WTC11 (cell line): ENCODE measurements at regions not wholly inside any gene's neighbourhood (a gene's known extent, or its start where the extent isn't known, plus 50 kb on each side); places are given as distances from the start of the nearest gene placed in this dataset.

Experiments used
- ATAC-seq: fragments of 200-7000 bp; cut with Tn5 transposase; 2 replicates; pipeline ENCODE4 v1.10.0; 2021; ENCODE audit warnings: mild to moderate bottlenecking, moderate library complexity
- CTCF ChIA-PET: fragments of 300-600 bp; sonication (Branson Sonifier 250); formaldehyde crosslinking; loops from one replicate; lab custom pipeline; 2021; ENCODE audit warnings: antibody characterized with exemption; lab: Charles Lee
- POLR2A ChIA-PET: fragments of 350-600 bp; sonication (Branson Sonifier 250); formaldehyde crosslinking; loops from one replicate; lab custom pipeline; 2021; ENCODE audit warnings: antibody characterized with exemption; lab: Charles Lee
- DNase-seq: peaks from one replicate; pipeline ENCODE4 v3.0.0; 2021; ENCODE audit warnings: low spot score
- H3K27ac Mint-ChIP-seq: 2 replicates; pipeline ENCODE4 v1.8.0; 2021; ENCODE audit warnings: mixed read lengths
- H3K27me3 Mint-ChIP-seq: 2 replicates; pipeline ENCODE4 v1.8.0; 2021; ENCODE audit warnings: low read depth, mild to moderate bottlenecking, moderate library complexity, mixed read lengths
- H3K36me3 Mint-ChIP-seq: 2 replicates; pipeline ENCODE4 v1.8.0; 2021; ENCODE audit warnings: mixed read lengths
- H3K4me1 Mint-ChIP-seq: 2 replicates; pipeline ENCODE4 v1.8.0; 2022; ENCODE audit warnings: mixed read lengths
- H3K4me3 Mint-ChIP-seq: 2 replicates; pipeline ENCODE4 v1.8.0; 2021; ENCODE audit warnings: mild to moderate bottlenecking, moderate library complexity, mixed read lengths
- H3K9me3 Mint-ChIP-seq: 2 replicates; pipeline ENCODE4 v1.8.0; 2021; ENCODE audit warnings: mixed read lengths
- CTCF ChIP-seq: fragments of 200-600 bp; IDR thresholded peaks from 2 replicates; pipeline ENCODE4 v1.8.0; 2022; ENCODE audit warnings: antibody characterized with exemption
- E2F5 ChIP-seq: sonication (generic); formaldehyde crosslinking; IDR thresholded peaks from 2 replicates; pipeline ENCODE4 v1.8.1; 2022; ENCODE audit warnings: mild to moderate bottlenecking, moderate library complexity, missing genetic modification reagents
- IRF2 ChIP-seq: sonication (generic); formaldehyde crosslinking; IDR thresholded peaks from 2 replicates; pipeline ENCODE4 v1.8.0; 2022; ENCODE audit warnings: low read depth, missing genetic modification reagents, borderline replicate concordance
- MAX ChIP-seq: sonication (generic); formaldehyde crosslinking; IDR thresholded peaks from 2 replicates; pipeline ENCODE4 v1.8.0; 2022; ENCODE audit warnings: mild to moderate bottlenecking, missing genetic modification reagents
- NR1H2 ChIP-seq: sonication (generic); formaldehyde crosslinking; IDR thresholded peaks from 2 replicates; pipeline ENCODE4 v1.9.0; 2021; ENCODE audit warnings: mild to moderate bottlenecking, moderate library complexity, missing genetic modification reagents
- NR3C1 ChIP-seq: sonication (generic); formaldehyde crosslinking; conservative IDR thresholded peaks from 2 replicates; pipeline ENCODE4 v1.8.1; 2023; ENCODE audit warnings: low read depth, mild to moderate bottlenecking, missing genetic modification reagents
- OVOL2 ChIP-seq: fragments of 250-450 bp; sonication (Bioruptor Pico); IDR thresholded peaks from 2 replicates; pipeline ENCODE4 v1.9.0; 2021; ENCODE audit warnings: mild to moderate bottlenecking, borderline replicate concordance
- PREB ChIP-seq: sonication (generic); formaldehyde crosslinking; IDR thresholded peaks from 2 replicates; pipeline ENCODE4 v1.8.1; 2022; ENCODE audit warnings: mild to moderate bottlenecking, missing genetic modification reagents, moderate library complexity, borderline replicate concordance
- SMAD4 ChIP-seq: sonication (generic); formaldehyde crosslinking; IDR thresholded peaks from 2 replicates; pipeline ENCODE4 v1.8.0; 2022; ENCODE audit warnings: mild to moderate bottlenecking, missing genetic modification reagents
- SP1 ChIP-seq: sonication (generic); formaldehyde crosslinking; conservative IDR thresholded peaks from 2 replicates; pipeline ENCODE4 v1.8.1; 2022; ENCODE audit warnings: missing genetic modification reagents
- TEAD1 ChIP-seq: sonication (generic); formaldehyde crosslinking; IDR thresholded peaks from 2 replicates; pipeline ENCODE4 v1.8.0; 2022; ENCODE audit warnings: mild to moderate bottlenecking, missing genetic modification reagents
- ZBTB21 ChIP-seq: sonication (generic); formaldehyde crosslinking; IDR thresholded peaks from 2 replicates; pipeline ENCODE4 v1.8.1; 2023; ENCODE audit warnings: mild to moderate bottlenecking, missing genetic modification reagents, borderline replicate concordance
- ZMAT4 ChIP-seq: fragments of 250-450 bp; sonication (Bioruptor Pico); IDR thresholded peaks from 2 replicates; pipeline ENCODE4 v1.9.0; 2021; ENCODE audit warnings: mild to moderate bottlenecking
- ZNF121 ChIP-seq: sonication (generic); formaldehyde crosslinking; IDR thresholded peaks from 2 replicates; pipeline ENCODE4 v1.8.0; 2023; ENCODE audit warnings: missing genetic modification reagents
- ZNF138 ChIP-seq: sonication (generic); formaldehyde crosslinking; conservative IDR thresholded peaks from 2 replicates; pipeline ENCODE4 v1.8.1; 2022; ENCODE audit warnings: mild to moderate bottlenecking, moderate library complexity, missing genetic modification reagents
- ZNF317 ChIP-seq: sonication (generic); formaldehyde crosslinking; IDR thresholded peaks from 2 replicates; pipeline ENCODE4 v1.8.1; 2023; ENCODE audit warnings: low read depth, mild to moderate bottlenecking, moderate library complexity, missing genetic modification reagents, borderline replicate concordance
- ZNF423 ChIP-seq: fragments of 250-450 bp; sonication (Bioruptor Pico); IDR thresholded peaks from 2 replicates; pipeline ENCODE4 v2.1.2; 2022; ENCODE audit warnings: mild to moderate bottlenecking, moderate library complexity
- ZNF425 ChIP-seq: fragments of 250-450 bp; sonication (Bioruptor Pico); conservative IDR thresholded peaks from 2 replicates; pipeline ENCODE4 v1.9.0; 2021; ENCODE audit warnings: mild to moderate bottlenecking
- ZNF532 ChIP-seq: fragments of 250-450 bp; sonication (Bioruptor Pico); IDR thresholded peaks from 2 replicates; pipeline ENCODE4 v1.9.0; 2021; ENCODE audit warnings: mild to moderate bottlenecking, borderline replicate concordance

- DNase-seq (no peak), ATAC-seq (no peak)
- POLR2A ChIA-PET: no interaction called here
- CTCF ChIA-PET: no interaction called here
- peaks cover 26% of the 10 kb centered on the region for H3K9me3 Mint-ChIP-seq
- no peak overlapping the region for H3K4me3 Mint-ChIP-seq
- TF ChIP-seq SP1 (CRISPR knock-in tag) (no peak), CTCF (no peak), PREB (CRISPR knock-in tag) (no peak)
- TF ChIP-seq, all 79 proteins: peak for 0
- no peaks in the 10 kb centered on the region; the same call in 1 of the 2 replicates for H3K27me3 Mint-ChIP-seq
- H3K27ac Mint-ChIP-seq: no peak overlapping the region
- peaks cover 4% of the 10 kb centered on the region; the same call in 1 of the 2 replicates for H3K36me3 Mint-ChIP-seq
- H3K4me1 Mint-ChIP-seq: no peaks in the 10 kb centered on the region
These were observed 147.1 kb upstream of the IFNG-AS1 start for GRCh38 chr12:67842124-67842523.

GRCh38 chr12:67843257-67843656 is 146.0 kb upstream of the IFNG-AS1 start:
- ChIA-PET POLR2A (no interaction called here), CTCF (no interaction called here)
- DNase-seq: no peak
- peaks cover 4% of the 10 kb centered on the region; the same call in 1 of the 2 replicates for H3K36me3 Mint-ChIP-seq
- no peaks in the 10 kb centered on the region for H3K4me1 Mint-ChIP-seq
- H3K27ac Mint-ChIP-seq: no peak overlapping the region
- no peak for ATAC-seq
- peaks cover 15% of the 10 kb centered on the region for H3K9me3 Mint-ChIP-seq
- H3K4me3 Mint-ChIP-seq: no peak overlapping the region
- TF ChIP-seq IRF2 (CRISPR knock-in tag): no peak
- TF ChIP-seq NR3C1 (CRISPR knock-in tag): no peak
- TF ChIP-seq ZNF423 (CRISPR knock-in tag): no peak
- TF ChIP-seq ZNF138 (CRISPR knock-in tag): no peak
- TF ChIP-seq MAX (CRISPR knock-in tag): no peak
- TF ChIP-seq ZNF532 (CRISPR knock-in tag): no peak
- TF ChIP-seq ZNF121 (CRISPR knock-in tag): no peak
- no peak for TF ChIP-seq ZNF317
- TF ChIP-seq NR1H2 (CRISPR knock-in tag): no peak
- TF ChIP-seq SP1 (CRISPR knock-in tag): no peak
- TF ChIP-seq ZMAT4: no peak
- TF ChIP-seq TEAD1: no peak
- no peak for TF ChIP-seq SMAD4
- no peak for TF ChIP-seq ZBTB21 (CRISPR knock-in tag)
- TF ChIP-seq ZNF425: no peak
- TF ChIP-seq OVOL2 (CRISPR knock-in tag): no peak
- TF ChIP-seq E2F5 (CRISPR knock-in tag): no peak
- TF ChIP-seq, all 79 proteins: peak for 0
- H3K27me3 Mint-ChIP-seq: no peaks in the 10 kb centered on the region; the same call in 1 of the 2 replicates
